ENCODE measurements at regions not wholly inside any gene's neighbourhood (a gene's known extent, or its start where the extent isn't known, plus 50 kb on each side); places are given as distances from the start of the nearest gene placed in this dataset.
"Not testable (repeated sequence)": the region's sequence is repeated elsewhere in the genome, so short reads cannot be mapped to it uniquely, and the experiment has no call there.

GRCh38 chr4:188796600-188796999 is 657.4 kb downstream of the TRIML1 start:
- not testable (repeated sequence) for TF ChIP-seq POLR2A, CTCF (IDR thresholded peaks at IDR 0.05)
